HG03520 (cell line): ENCODE measurements at regions not wholly inside any gene's neighbourhood (a gene's known extent, or its start where the extent isn't known, plus 50 kb on each side); places are given as distances from the start of the nearest gene placed in this dataset.

Experiments
- ATAC-seq: cut with Tn5 transposase; IDR thresholded peaks from one replicate; pipeline ENCODE4 v1.9.1; 2021; ENCODE audit warnings: mild to moderate bottlenecking, moderate library complexity; ENCODE audit not compliant: unreplicated experiment

- ATAC-seq = no peak
These were observed 241.7 kb upstream of the PMEPA1 start for GRCh38 chr20:57951549-57951948.

DNA sequence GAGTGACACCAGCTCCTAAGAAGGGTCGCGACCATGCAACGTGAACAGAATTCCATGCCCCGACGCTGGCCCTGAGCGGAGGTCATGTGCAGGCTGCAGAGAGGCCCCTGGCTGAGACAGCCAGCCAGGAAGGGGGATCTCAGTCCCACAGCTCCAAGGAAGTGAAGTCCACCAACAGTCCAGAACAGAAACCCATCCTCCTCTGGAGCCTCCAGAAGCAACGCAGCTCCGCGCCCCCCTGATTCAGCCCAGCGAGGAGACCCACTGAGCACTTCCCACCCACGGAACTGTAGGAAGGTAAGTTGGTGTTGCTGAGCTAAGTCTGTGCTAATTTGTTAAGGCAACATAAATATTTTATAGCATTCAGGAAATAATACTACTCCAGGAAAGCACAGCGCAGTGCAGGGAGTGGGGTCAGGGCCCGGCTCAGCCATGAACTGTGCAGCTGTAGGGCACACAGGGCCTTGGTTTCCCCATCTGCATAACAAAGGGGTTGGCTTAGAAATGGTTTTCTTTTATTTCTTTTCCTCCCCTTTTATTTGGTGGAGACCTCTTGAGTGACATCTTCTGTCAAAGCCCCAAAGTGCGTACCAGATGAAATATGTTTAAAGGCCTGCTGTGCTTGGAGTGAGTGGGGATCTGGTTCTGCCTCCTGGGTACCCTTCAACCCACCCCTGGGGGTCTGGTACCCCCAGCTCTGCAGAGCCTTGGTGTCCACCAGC lies 241.1 kb upstream of the PMEPA1 start:
- ATAC-seq = no peak

DNA sequence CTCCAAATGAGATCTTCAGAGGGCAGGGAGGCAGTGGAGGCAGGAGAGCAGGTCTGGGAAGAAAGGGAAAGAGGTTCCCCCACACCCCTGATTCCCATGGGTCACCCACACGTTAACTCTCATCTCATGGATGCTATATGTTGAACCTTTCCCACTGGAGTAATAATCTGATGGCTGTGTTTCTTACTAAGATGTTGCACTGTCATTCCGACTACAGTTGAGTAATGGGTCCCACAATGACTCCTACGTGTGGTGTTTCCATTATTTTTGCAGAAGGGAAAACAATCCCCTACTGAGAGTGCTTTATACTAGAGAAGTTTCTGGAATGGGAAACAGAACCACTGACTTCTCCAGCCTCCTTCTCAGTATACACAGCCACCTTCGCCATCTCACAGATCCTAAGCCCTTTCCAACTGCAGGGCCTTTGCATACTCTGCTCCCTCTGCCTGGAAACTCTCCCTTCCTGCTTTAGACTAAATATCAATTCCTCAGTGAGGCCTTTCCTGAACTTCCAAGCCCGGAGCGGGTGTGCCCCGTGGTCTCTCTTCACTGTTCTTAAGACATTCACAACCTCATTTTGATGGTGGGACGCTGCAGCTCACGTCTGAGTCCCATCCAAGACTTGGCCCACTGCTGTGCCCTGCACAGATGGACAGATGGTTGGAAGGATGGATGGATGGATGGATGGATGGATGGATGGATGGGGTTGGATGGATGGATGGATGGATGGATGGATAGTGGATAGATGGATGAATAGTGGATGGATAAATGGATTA lies 238.6 kb upstream of the PMEPA1 start:
- ATAC-seq = no peak

DNA sequence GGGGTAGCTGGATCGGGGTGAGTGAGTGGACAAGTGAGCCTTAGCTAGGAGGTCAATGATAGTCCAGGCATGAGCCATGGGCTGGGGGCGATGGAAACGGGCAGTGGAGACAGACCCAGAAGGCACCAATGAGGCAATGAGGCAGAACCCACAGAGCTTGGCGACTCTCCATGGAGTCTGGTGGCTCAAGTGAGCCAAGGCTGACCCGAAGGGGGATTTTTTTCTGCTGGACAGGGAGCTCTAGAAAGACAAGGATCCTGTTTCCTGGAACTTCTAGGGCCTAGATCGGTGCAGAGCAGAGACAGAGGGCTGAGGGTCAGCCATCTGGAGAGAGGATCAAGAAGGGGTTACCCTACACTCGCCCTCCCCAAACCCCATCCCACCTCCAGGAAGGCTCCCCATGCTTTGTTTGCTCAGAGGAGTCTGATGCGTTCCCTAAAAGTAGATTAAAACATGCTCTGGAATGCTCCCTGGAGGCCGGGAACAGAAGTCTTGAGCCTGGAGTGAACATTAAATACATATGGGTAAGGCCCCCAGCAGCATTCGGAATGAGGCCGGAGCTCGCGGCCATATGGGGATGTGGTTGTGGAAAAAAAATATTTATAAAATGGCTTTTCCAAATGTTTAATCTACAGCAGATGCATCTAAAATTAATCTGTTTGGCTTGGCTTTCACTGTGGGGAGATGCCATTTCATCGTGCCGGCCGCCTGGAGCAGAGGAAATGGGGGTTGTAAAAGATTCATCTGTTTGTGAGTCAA lies 237.8 kb upstream of the PMEPA1 start:
- ATAC-seq = no peak

GRCh38 chr20:57946559-57947315 lies 236.9 kb upstream of the PMEPA1 start:
- ATAC-seq = no peak

DNA sequence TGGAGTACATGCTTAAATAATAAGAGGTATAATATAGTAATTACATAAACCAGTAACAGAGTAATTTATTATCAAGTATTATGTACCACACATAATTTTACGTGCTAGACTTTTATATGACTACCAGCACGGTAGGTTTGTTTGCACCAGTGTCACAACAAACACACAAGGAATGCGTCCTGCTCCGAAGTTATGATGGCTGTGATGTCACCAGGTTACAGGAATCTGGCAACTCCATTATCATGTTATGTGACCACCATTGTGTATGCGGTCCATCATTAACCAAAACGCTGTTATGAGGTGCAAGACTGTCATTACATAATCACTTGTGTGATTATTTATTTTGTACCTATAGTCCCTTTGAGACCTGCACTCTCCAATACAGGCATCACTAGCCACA lies 235.2 kb upstream of the PMEPA1 start:
- ATAC-seq = no peak

GRCh38 chr20:57943950-57944349 lies 234.1 kb upstream of the PMEPA1 start:
- ATAC-seq = no peak

DNA sequence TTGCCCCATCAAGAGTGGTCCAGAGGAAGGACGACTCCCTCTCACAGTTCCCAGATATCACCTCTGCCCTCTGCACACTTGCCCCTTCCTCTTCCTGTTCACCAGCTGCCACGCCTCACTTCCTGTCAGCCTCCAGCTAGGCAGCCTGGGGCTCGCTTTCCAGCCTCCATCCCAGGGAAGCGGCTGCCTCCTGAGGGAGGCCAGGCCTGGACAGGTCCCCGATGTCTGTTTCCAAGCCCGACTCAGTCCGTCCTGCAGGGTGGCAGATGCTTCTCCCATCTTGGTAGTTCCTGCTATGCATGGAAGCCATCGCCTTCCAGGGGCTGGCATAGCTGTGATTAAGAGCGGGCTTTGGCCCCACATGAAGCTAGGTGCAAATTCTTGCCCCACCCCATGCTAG lies 233.5 kb upstream of the PMEPA1 start:
- ATAC-seq = no peak

GRCh38 chr20:57941604-57942381 lies 232.0 kb upstream of the PMEPA1 start:
- ATAC-seq = no peak

DNA sequence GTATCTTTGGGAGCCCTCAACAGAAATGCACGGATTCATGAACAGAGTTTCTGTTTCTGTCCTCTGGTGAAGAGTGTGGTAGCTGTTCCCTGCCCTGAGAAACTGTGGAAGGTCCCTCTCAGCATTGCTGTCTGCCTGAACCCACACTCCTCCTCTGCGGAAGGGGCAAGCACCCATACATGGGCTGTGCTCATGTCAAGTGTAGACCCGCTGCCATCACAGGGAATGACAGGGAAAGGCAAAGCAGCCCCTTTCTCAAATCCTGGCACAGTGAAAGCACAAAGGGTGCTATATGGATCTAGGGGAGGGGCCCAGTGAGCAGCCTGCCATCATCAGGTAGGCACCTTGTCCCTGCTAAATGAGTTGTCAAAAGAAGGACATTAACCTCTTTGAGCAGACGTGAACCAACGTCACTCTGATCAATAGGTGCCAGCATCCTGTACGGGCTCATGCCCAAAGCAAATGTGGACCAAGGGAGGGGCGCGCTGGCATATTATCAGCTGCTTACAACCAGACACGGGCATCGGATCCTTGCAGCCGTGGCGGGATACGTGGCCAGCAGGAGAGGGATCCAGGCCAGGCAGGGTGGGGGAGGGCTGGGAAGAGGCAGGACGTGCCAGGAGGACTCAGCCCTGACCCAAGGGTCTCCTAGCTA lies 231.2 kb upstream of the PMEPA1 start:
- ATAC-seq = no peak

- ATAC-seq = no peak
These were observed 230.6 kb upstream of the PMEPA1 start for GRCh38 chr20:57940376-57940775.

- ATAC-seq = no peak
These were observed 229.7 kb upstream of the PMEPA1 start for GRCh38 chr20:57939499-57939898.

DNA sequence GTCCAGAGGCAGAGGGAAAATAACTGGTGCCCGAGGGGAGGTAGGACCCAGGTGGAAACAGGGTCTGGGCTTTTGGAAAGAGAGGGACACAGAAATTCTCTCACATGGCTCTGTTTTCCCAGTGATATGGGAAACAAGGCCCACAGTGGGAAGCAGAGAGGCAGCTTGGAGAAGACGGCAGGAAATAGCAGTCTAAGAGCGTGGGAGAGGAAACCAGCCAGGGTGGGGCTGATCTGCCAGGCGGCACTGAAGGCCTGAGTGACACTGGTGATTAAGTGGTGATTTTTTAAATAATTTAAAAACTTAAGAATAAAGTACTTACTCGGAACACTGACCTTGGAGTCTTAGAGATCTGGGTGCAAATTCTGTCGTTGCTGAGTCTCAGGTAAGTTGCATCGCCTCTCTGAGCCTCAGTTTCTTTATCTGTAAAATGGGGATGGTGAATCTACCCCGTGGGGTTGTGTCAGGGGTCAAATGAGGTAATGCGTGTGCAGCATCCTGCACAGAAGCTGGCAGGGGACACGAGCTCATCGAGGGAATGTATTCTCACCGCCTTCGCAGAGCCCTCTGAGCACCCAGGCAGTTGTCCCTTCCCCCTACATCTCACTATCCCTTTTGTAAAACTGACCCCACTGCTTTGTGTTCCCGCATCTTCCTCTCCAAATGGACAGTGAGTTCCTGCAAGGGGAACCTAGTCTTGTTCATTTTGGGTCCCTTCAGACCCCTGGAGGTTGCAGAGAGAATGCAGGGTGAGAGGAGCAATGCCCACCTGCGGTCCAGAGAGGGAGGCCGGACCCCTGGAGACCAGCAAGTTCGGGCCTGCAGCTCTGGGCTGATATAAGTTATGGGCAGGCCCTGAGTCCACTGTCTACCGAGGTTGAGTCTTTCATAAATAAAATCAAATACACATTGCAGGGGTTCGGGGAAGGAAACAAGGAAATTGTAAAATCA lies 228.6 kb upstream of the PMEPA1 start:
- no peak for ATAC-seq

DNA sequence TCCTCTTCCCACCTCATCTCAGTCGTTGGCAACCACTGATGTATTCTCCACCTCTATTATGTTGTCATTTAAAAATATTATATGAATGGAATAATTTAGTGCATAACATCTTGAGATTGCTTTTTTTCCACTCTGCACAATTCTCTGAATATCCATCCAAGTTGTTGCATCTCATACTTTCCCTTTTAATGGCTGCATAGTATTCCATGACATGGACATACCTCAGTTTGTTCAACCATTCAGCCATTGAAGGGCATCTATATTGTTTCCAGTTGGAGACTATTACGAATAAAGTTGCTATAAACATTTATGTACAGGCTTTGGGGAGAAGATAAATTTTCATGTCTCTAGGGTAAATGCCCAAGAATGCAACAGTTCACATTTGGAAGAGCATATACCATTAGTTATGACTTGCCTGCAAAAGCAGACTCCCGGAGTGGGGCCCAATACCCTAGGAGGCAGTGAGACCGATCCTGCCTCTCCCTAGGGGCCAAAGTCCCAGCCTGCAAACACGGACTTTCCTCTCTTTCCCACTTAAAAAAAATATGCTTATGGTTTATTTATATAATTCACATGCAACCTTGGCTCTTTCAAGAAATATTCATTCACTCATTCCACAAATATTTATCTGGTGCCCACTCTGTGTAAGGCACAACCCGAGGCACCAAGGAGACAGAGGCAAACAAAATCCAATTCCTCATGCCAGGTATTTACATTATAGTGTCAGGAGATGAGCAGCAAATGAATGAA lies 227.0 kb upstream of the PMEPA1 start:
- ATAC-seq = no peak

DNA sequence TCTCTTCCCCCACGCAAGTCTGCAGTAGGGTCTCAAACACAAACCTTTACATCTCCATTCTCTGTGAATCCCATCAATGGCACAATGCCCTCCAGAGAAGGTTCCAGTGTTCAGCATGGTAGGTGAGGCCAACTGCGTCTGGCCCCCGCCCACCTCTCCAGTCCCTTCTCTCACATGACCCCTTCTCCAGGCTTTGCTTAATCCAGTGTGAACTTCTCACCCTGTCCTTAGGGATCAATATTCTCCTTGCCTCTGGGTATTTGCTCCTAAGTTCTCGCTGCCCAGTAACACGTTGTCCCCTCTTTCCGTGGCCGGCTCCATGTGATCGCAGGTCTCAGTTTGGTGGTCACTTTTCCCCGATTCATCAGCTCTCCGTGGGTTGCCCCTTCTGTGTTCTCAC lies 225.1 kb upstream of the PMEPA1 start:
- no peak for ATAC-seq

GRCh38 chr20:57934007-57934805 lies 224.4 kb upstream of the PMEPA1 start:
- ATAC-seq = no peak

GRCh38 chr20:57932227-57932864 lies 222.5 kb upstream of the PMEPA1 start:
- no peak for ATAC-seq
